ENCODE measurements at regions not wholly inside any gene's neighbourhood (a gene's known extent, or its start where the extent isn't known, plus 50 kb on each side); places are given as distances from the start of the nearest gene placed in this dataset.
"Not testable (repeated sequence)": the region's sequence is repeated elsewhere in the genome, so short reads cannot be mapped to it uniquely, and the experiment has no call there.

- no peak for DNase-seq
Measured at GRCh38 chr4:9608300-9608699, 164.1 kb downstream of the DEFB131A start.

- not testable (repeated sequence) for DNase-seq
Measured at GRCh38 chr4:9610321-9610720, 166.1 kb downstream of the DEFB131A start.

- no peak for DNase-seq
Measured at GRCh38 chr4:9611101-9611500, 166.9 kb downstream of the DEFB131A start.

GRCh38 chr4:9636411-9636810 is 145.0 kb upstream of the DRD5 start:
- DNase-seq = not testable (repeated sequence)

GRCh38 chr4:9659678-9660077 is 121.8 kb upstream of the DRD5 start:
- peak; percentile 2 for DNase-seq

- not testable (repeated sequence) for DNase-seq
Measured at GRCh38 chr4:9660955-9661354, 120.5 kb upstream of the DRD5 start.

GRCh38 chr4:9670725-9671124 is 110.7 kb upstream of the DRD5 start:
- not testable (repeated sequence) for DNase-seq

- not testable (repeated sequence) for DNase-seq
Measured at GRCh38 chr4:9677357-9677756, 104.1 kb upstream of the DRD5 start.

- DNase-seq = no peak
Measured at GRCh38 chr4:9679704-9680478, 101.5 kb upstream of the DRD5 start.

- not testable (repeated sequence) for DNase-seq
Measured at GRCh38 chr4:9683174-9683573, 98.3 kb upstream of the DRD5 start.

- not testable (repeated sequence) for DNase-seq
Measured at GRCh38 chr4:9685016-9685415, 96.4 kb upstream of the DRD5 start.

GRCh38 chr4:9685692-9686091 is 95.7 kb upstream of the DRD5 start:
- DNase-seq = no peak

- DNase-seq = not testable (repeated sequence)
Measured at GRCh38 chr4:9690636-9691237, 90.7 kb upstream of the DRD5 start.

- peak; percentile 82 for DNase-seq
Measured at GRCh38 chr4:9691238-9692065, 90.0 kb upstream of the DRD5 start.

- not testable (repeated sequence) for DNase-seq
Measured at GRCh38 chr4:9692791-9693491, 88.5 kb upstream of the DRD5 start.

GRCh38 chr4:9694403-9694802 is 87.0 kb upstream of the DRD5 start:
- not testable (repeated sequence) for DNase-seq

GRCh38 chr4:9695994-9696393 is 85.4 kb upstream of the DRD5 start:
- peak; percentile 10 for DNase-seq

GRCh38 chr4:9696561-9696960 is 84.9 kb upstream of the DRD5 start:
- DNase-seq = not testable (repeated sequence)

GRCh38 chr4:9702019-9702418 is 79.4 kb upstream of the DRD5 start:
- not testable (repeated sequence) for DNase-seq

- DNase-seq = not testable (repeated sequence)
Measured at GRCh38 chr4:9702696-9703095, 78.7 kb upstream of the DRD5 start.

- DNase-seq = peak; percentile 47
Measured at GRCh38 chr4:9703391-9703790, 78.0 kb upstream of the DRD5 start.

- not testable (repeated sequence) for DNase-seq
Measured at GRCh38 chr4:9704126-9704525, 77.3 kb upstream of the DRD5 start.
